Activated T-cell treated with anti-CD3 and anti-CD28 coated beads for 1 hour (primary cell): ENCODE measurements at regions not wholly inside any gene's neighbourhood (a gene's known extent, or its start where the extent isn't known, plus 50 kb on each side); places are given as distances from the start of the nearest gene placed in this dataset.
"Not testable (repeated sequence)": the region's sequence is repeated elsewhere in the genome, so short reads cannot be mapped to it uniquely, and the experiment has no call there.

Experiments
- DNase-seq: peaks from one replicate; pipeline ENCODE4 v3.0.0-alpha.2; 2020; ENCODE audit warnings: low read depth

- not testable (repeated sequence) for DNase-seq
Measured at GRCh38 chr1:234795711-234796437, 185.9 kb upstream of the IRF2BP2 start.

DNA sequence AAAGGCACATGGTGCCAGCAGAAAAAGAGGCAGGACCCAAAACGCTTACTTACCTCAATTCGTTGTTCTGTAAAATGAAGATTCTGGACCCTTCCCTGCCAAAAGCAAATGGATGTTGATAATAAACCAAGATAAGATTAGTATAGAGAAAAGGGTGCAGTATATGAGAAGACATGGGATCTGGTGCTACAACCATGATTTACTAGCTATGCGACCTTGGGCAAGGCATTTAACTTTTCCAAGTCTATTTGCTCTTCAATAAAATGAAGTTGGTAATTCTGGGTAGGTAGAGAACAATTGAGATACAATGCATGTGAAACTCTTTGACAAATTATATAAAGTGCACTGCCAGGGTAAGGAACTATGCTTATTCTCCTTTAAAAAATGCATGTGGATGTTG is 185.0 kb upstream of the IRF2BP2 start:
- DNase-seq, result not testable (repeated sequence)

- not testable (repeated sequence) for DNase-seq
Measured at GRCh38 chr1:234794452-234794851, 184.5 kb upstream of the IRF2BP2 start.

DNA sequence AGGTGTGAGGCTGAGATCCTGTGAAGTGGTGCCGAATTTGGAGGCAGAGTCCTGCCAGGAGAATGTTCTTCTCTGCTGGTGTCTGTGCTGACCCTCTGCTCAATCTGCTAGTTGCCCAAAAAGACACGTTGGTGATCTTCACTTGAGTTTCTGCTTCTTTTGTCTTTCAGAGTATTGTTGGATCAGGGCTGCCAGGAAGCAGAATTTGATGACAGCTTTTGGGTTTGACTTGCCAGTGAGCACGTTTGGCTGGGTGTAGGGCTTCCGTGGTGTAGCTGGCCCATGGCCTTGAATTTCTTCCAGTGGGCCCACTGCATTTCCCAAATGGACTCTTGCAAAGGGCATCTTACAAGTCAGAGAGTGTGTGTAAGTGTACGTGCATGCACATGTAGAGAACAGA is 183.9 kb upstream of the IRF2BP2 start:
- DNase-seq, result not testable (repeated sequence)

- DNase-seq, result not testable (repeated sequence)
Measured at GRCh38 chr1:234792221-234792864, 182.4 kb upstream of the IRF2BP2 start.

- DNase-seq, result not testable (repeated sequence)
Measured at GRCh38 chr1:234791615-234792014, 181.6 kb upstream of the IRF2BP2 start.

DNA sequence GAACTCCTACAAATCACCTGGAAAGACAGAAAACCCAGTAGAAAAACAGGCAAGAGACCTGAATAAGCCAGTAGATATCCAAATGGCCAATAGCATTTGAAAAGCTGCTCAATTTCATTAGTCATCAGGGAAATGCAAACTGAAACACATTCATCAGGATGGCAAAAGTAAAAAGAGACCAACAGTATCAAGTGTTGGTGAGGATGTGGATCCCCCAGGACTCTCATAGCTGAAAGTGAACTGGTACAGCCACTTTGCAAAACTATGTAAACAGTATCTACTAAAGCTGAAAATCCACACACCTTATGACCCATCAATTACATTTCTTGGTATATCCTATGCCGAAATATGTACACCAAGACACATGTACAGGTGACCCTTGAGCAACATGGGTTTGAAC is 180.4 kb upstream of the IRF2BP2 start:
- DNase-seq, result not testable (repeated sequence)

- not testable (repeated sequence) for DNase-seq
Measured at GRCh38 chr1:234787011-234787584, 177.1 kb upstream of the IRF2BP2 start.

- not testable (repeated sequence) for DNase-seq
Measured at GRCh38 chr1:234785922-234786321, 175.9 kb upstream of the IRF2BP2 start.

DNA sequence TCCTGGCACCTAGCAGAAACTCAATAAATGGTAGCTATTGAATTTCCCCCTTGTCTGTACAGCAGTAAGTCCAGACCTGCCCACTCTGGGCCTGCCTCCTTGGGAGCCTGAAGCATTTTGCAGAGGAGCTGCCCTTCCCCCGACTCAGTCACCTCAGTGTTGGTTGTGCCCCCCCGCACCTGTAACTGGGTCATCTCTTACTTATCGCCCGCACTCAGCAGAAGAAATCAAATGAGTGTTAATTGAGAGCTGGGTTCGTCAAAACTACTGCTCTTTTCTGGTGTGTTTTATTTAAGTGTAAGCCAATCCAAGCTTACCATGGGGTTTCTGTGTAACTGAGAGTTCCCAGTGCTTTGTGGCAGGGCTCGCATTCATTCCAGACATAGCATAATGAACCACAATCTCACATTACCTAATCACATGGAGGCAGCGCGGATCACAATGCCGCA is 175.5 kb upstream of the IRF2BP2 start:
- DNase-seq, result not testable (repeated sequence)

- DNase-seq, result not testable (repeated sequence)
Measured at GRCh38 chr1:234784108-234784507, 174.1 kb upstream of the IRF2BP2 start.

DNA sequence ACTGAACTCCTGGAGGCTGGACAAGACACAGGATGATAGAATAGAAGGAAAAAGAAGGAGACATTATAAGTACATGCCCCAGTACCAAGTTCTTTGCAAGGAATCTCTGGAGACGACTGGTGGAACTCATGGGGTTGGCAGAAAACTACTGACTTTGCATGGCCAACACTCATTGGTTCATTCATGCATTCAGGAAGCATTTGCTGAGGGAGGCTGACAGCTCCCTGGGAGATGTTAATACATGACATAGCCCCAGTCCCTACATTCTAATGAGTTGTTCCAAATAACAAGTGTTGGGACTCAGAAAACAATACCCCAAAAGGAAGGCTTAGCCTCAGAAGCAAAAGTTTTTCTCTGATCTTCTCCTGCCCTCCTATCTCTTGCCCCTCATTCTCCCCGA is 172.8 kb upstream of the IRF2BP2 start:
- no peak for DNase-seq

DNA sequence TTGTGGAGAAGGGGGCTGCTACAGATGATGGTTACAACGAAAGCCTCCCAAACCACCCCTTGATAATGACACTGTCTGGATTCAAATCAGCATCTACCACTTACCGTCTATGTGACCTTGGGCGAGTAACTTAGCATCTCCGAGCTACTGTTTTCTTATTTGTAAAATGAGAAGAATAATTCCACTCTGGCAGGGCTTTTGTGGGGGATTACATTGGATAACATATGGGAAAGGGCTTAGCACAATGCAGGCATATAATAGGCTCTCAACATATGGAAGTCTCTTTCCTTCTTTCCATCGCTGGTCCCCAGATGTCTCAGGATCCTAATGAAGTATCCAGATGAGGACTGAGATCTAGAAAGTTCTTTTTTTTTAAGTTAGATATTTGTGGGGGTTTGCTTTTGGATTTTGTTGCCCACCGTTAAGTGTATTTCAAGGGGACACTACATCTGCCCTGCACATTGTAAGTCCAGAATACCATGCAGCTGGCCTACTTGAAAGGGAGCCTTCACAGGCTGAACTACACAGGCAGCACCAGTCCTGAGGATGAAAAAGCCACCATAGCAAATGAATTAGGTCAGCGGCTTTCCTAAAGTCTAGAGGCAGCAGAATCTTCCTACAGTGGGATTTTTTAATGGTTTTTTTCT is 172.2 kb upstream of the IRF2BP2 start:
- DNase-seq, result no peak

DNA sequence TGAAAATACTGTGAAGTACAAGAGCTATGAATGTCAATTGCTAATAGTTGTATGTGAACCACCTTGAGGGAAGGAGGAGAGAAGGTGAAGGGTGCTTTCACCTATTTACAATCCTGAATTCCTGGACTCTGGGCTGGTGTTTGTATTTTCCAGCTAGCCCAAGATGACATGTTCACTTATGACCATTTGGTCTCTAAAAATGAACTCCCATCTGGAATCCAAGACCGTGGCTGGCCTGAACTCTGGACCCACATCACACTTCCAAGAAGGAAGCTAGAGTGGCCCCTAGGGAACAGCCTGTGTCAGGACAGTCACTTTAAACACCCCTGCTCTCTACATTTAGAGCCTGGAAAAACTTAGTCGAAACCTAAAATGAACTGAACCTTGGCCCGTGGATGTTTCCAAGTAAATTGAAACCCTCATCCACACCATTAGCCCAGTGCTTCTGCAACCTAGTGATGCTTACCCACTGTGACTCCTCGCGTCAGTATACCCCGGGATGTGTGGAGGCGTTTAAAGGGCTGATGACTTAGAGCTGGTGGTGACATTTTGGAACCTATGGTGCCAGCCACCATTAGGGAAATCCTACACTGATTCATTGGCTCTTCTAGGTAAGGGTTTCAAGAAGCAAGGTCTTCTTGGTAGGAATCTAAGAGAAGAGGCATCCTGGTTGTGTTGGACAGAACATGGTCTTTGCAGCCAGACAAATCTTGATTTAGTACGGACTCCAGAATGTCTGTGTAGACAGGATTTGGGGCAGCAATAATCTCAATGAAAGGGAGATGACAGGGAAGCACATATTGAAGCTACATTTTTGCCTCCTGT is 171.5 kb upstream of the IRF2BP2 start:
- DNase-seq, result no peak

DNA sequence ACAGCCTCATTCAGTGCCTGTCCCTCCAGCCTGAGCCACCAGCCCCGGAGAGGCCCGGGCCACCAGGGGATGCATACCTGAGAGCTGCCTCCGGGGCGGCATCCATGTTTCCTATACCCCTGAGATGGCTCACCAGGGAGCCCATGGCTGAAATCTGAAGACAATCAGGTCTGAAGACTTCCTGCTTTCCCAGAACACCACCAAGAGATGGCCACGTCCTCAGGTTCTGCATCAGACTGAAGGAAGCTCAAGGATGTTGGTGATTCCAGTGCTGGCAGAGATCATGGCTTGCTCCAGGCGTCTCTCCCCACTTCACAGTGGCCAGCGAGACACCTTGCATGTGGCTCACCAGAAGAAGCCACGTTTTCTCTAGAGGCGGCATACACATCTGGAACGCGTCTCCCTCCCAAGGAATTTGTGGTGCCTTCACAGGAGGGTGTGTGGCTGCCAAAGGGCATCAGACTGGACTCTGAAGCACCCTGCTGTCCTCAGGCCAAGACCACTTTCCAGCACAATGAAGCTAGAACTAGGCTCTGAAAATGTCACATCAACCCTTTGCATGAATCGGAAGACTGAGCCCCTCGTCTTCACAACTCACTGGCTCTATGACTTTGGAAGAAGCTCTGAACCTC is 170.7 kb upstream of the IRF2BP2 start:
- DNase-seq, result no peak

DNA sequence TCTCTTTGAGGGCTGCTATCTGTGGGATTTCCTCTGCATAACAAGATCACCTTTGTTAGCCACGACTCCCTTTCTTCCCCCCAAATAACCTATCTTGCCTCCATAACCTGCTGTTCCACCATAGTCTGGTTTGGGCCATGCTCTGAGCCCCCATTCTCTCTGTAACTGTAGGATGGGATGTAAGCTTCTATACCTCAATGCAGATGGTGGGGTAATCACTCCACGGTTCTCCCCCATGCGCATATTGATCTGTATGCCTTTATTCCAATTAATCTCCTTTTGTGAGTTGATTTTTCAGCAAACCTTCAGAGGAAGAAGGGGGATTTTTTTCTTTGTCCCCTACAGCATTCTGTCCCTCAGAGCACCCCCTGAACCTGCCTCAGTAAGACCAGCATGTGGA is 170.1 kb upstream of the IRF2BP2 start:
- no peak for DNase-seq

DNA sequence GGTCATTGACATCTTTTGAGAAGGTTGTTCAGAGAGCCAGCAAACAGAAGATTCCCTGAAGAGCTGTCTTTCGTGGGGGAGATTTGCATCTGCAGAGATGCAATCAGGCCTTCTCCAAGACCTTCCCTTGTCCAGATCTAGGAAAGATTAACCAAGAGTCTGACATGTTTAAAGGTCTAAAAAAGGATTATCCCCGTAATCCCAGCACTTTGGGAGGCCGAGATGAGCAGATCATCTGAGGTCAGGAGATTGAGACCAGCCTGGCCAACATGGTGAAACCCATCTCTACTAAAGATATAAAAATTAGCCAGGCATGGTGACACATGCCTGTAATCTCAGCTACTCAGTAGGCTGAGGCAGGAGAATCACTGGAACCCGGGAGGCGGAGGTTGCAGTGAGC is 169.6 kb upstream of the IRF2BP2 start:
- DNase-seq, result not testable (repeated sequence)

GRCh38 chr1:234779160-234779538 is 169.2 kb upstream of the IRF2BP2 start:
- no peak for DNase-seq

DNA sequence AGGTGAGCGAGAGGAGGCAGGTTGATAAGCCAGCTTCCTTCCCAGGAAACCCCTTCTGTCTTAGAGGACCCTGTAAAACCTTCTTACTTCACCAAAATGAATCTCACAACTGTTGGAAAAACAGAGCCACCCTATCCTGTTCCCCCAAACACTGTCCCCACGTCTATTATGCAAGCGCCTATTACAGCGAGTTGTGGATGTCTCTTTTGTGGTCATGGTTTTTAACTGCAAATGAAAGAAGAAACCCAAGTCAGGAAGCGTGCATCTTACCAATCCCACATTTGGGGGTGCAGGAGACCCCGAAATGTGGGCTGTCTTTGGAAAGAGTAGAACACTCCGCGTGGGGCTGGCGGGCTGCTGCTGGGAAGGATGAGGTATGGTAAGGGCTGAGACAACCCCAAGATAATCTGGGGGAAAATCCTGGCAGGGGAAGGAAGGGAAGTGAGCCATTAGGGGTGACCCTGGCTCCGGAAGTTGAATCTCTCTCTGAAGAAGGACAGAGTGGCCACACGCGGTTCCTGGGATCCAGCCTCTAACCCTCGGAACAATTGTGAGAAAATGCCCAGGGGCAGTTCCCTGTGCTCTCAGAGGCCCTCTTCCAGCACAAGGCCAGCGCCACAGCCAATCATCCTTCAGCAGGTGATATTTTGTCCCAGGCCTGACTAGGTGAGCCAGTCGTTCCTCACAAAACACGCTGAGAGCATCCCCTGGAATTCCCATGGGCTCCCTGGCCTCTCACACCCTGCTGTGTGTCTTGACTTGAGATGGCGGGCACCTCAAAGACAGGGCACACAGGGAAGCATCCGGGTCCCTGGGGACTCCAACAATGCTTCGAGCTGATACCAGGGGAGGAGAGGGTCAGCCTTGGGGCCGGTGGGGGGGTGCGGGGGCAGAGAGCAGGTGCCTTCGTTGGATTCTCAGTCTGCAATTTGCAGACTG is 168.5 kb upstream of the IRF2BP2 start:
- DNase-seq, result no peak

DNA sequence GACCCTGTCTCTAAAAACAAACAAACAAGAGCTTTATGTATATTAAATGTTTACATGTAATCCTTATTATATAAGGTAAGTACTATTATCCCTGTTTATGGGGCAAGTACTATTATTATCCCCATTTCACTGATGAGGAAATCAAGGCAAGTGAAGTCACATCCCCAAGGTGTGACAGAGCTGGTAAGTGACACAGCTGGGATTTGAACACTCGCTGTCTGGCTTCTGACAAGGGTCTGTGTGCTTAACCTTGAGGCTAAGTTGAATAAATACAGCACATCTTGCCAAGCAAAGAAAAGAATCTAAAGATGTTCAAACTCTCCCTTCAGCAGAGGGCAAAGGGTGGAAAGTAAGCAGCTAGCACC is 167.9 kb upstream of the IRF2BP2 start:
- no peak for DNase-seq
